OCI-LY3 (cell line): ENCODE measurements at regions not wholly inside any gene's neighbourhood (a gene's known extent, or its start where the extent isn't known, plus 50 kb on each side); places are given as distances from the start of the nearest gene placed in this dataset.

Experiments used
- H2AFZ ChIP-seq: fragments of 200-600, 300-600 bp; shearing (Covaris generic); 2 replicates; pipeline ENCODE4 v1.6.0; 2014; ENCODE audit warnings: antibody characterized with exemption, low read depth, low read length
- H3K27ac ChIP-seq: fragments of 200-600, 300-600 bp; sonication (generic); 2 replicates; pipeline ENCODE4 v1.5.1; 2014; ENCODE audit warnings: mild to moderate bottlenecking, low read length, moderate library complexity, mixed read lengths
- H3K27me3 ChIP-seq: fragments of 200-600, 300-600 bp; sonication (generic); 2 replicates; pipeline ENCODE4 v1.6.1; 2014; ENCODE audit warnings: low read depth, low read length, mixed read lengths
- H3K36me3 ChIP-seq: fragments of 200-600, 300-600 bp; sonication (generic); replicated peaks from 2 replicates; pipeline ENCODE3; 2014; ENCODE audit warnings: low read depth, low read length, mixed read lengths
- H3K4me1 ChIP-seq: fragments of 300-600, 200-600 bp; sonication (generic); 2 replicates; pipeline ENCODE4 v1.6.1; 2014; ENCODE audit warnings: low read length, mixed read lengths
- H3K4me2 ChIP-seq: fragments of 200-600, 300-600 bp; sonication (generic); 2 replicates; pipeline ENCODE4 v1.6.1; 2014; ENCODE audit warnings: low read length, mixed read lengths
- H3K4me3 ChIP-seq: fragments of 300-600, 200-600 bp; sonication (generic); 2 replicates; pipeline ENCODE4 v1.5.1; 2014; ENCODE audit warnings: antibody characterized with exemption, mild to moderate bottlenecking, low read length, moderate library complexity
- H3K79me2 ChIP-seq: fragments of 300-600, 200-600 bp; shearing (Covaris generic); 2 replicates; pipeline ENCODE4 v1.6.1; 2014; ENCODE audit warnings: mild to moderate bottlenecking, low read length, mixed read lengths
- H3K9ac ChIP-seq: fragments of 300-600, 200-600 bp; shearing (Covaris generic); 2 replicates; pipeline ENCODE4 v1.6.0; 2014; ENCODE audit warnings: mild to moderate bottlenecking, low read length, moderate library complexity
- H3K9me3 ChIP-seq: fragments of 200-600, 300-600 bp; shearing (Covaris generic); 2 replicates; pipeline ENCODE4 v1.6.1; 2014; ENCODE audit warnings: low read length, mixed read lengths; ENCODE audit not compliant: insufficient read depth
- H4K20me1 ChIP-seq: fragments of 200-600, 300-600 bp; sonication (generic); 2 replicates; pipeline ENCODE4 v1.6.1; 2016; ENCODE audit warnings: low read length, mixed read lengths; ENCODE audit not compliant: insufficient read depth
- EZH2phosphoT487 ChIP-seq: fragments of 200-600 bp; shearing (Covaris generic); IDR thresholded peaks from 2 replicates; pipeline ENCODE4 v1.6.1; 2018; ENCODE audit warnings: antibody characterized with exemption, mixed run types, low read depth
- TF ChIP-seq, protein P1 (sequence below): fragments of 200-600, 300-600 bp; sonication (generic); IDR thresholded peaks from 2 replicates; pipeline ENCODE4 v1.5.1; 2014; ENCODE audit warnings: antibody characterized with exemption, low read length, low read depth

GRCh38 chr4:28523681-28524190 is 1663.1 kb downstream of the STIM2 start:
- Histone ChIP-seq H3K27me3 (no peaks in the 10 kb centered on the region), H3K4me2 (no peak overlapping the region), H4K20me1 (no peaks in the 10 kb centered on the region), H2AFZ (no peak overlapping the region), H3K4me1 (no peaks in the 10 kb centered on the region), H3K36me3 (no peaks in the 10 kb centered on the region), H3K9ac (no peak overlapping the region), H3K9me3 (no peaks in the 10 kb centered on the region), H3K27ac (no peak overlapping the region), H3K79me2 (no peaks in the 10 kb centered on the region), H3K4me3 (no peak overlapping the region)
- TF ChIP-seq, protein P1, sequence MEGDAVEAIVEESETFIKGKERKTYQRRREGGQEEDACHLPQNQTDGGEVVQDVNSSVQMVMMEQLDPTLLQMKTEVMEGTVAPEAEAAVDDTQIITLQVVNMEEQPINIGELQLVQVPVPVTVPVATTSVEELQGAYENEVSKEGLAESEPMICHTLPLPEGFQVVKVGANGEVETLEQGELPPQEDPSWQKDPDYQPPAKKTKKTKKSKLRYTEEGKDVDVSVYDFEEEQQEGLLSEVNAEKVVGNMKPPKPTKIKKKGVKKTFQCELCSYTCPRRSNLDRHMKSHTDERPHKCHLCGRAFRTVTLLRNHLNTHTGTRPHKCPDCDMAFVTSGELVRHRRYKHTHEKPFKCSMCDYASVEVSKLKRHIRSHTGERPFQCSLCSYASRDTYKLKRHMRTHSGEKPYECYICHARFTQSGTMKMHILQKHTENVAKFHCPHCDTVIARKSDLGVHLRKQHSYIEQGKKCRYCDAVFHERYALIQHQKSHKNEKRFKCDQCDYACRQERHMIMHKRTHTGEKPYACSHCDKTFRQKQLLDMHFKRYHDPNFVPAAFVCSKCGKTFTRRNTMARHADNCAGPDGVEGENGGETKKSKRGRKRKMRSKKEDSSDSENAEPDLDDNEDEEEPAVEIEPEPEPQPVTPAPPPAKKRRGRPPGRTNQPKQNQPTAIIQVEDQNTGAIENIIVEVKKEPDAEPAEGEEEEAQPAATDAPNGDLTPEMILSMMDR: no peak
- no peak for TF ChIP-seq EZH2phosphoT487

DNA sequence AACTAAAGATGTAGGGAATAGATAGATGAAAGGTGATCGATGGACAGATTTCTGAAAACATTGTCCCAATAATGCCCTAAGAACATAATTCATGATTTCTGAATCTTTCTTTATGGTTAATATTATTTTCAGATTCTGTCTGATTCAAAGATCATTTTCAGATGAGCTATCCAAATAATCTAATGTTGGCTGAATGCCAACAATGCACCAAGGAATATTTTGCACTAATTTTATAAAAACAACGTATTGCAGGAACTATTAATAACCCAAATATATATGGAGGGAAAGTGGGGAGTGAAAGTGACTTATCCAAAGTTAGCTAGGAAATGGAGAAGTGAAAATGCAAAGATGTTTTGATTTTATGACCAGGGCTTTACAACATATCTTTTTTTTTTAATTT is 1675.5 kb downstream of the STIM2 start:
- H3K9me3 ChIP-seq: no peaks in the 10 kb centered on the region
- no peak overlapping the region for H2AFZ ChIP-seq
- TF ChIP-seq, protein P1: no peak
- no peak for TF ChIP-seq EZH2phosphoT487
- H3K27me3 ChIP-seq: no peaks in the 10 kb centered on the region
- H4K20me1 ChIP-seq: no peaks in the 10 kb centered on the region
- no peak overlapping the region for H3K27ac ChIP-seq
- H3K4me2 ChIP-seq: no peak overlapping the region
- H3K4me3 ChIP-seq: no peak overlapping the region
- H3K36me3 ChIP-seq: no peaks in the 10 kb centered on the region
- no peak overlapping the region for H3K9ac ChIP-seq
- H3K4me1 ChIP-seq: no peaks in the 10 kb centered on the region
- no peaks in the 10 kb centered on the region for H3K79me2 ChIP-seq

GRCh38 chr4:28545986-28546385 is 1685.3 kb downstream of the STIM2 start:
- Histone ChIP-seq H3K79me2 (no peaks in the 10 kb centered on the region), H3K4me2 (no peak overlapping the region), H3K4me1 (no peaks in the 10 kb centered on the region), H3K36me3 (no peaks in the 10 kb centered on the region), H3K9me3 (no peaks in the 10 kb centered on the region), H3K27ac (no peak overlapping the region), H2AFZ (no peak overlapping the region), H3K9ac (no peak overlapping the region), H3K27me3 (no peaks in the 10 kb centered on the region), H4K20me1 (no peaks in the 10 kb centered on the region), H3K4me3 (no peak overlapping the region)
- TF ChIP-seq, protein P1: no peak
- TF ChIP-seq EZH2phosphoT487: no peak

DNA sequence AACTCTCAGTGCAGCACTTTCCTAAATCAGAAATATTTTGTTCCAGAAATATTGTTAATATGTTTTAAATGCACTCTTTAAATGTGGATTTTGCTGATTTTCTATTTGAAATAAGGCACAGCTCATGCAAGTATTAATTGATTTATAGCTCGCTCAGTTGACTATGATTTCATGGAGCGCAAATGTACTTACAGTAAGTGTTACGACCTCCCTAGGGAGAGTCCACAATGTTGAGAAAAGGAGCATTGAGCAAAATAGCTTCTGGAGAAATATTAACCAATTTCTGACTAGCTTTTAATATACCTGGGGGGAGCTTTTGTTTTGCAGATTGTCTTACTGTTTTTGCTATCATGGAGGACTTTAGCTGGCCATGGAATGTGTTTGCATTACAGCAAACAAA is 1687.5 kb downstream of the STIM2 start:
- Histone ChIP-seq H3K9ac (no peak overlapping the region), H3K27me3 (no peaks in the 10 kb centered on the region), H3K4me2 (no peak overlapping the region), H3K4me3 (no peak overlapping the region), H3K27ac (no peak overlapping the region), H2AFZ (no peak overlapping the region), H3K79me2 (no peaks in the 10 kb centered on the region), H3K9me3 (peaks cover under 1% of the 10 kb centered on the region; the same call in 1 of the 2 replicates), H4K20me1 (no peaks in the 10 kb centered on the region), H3K4me1 (no peaks in the 10 kb centered on the region), H3K36me3 (no peaks in the 10 kb centered on the region)
- TF ChIP-seq, protein P1: no peak
- no peak for TF ChIP-seq EZH2phosphoT487
